ENCODE measurements at regions not wholly inside any gene's neighbourhood (a gene's known extent, or its start where the extent isn't known, plus 50 kb on each side); places are given as distances from the start of the nearest gene placed in this dataset.

DNA sequence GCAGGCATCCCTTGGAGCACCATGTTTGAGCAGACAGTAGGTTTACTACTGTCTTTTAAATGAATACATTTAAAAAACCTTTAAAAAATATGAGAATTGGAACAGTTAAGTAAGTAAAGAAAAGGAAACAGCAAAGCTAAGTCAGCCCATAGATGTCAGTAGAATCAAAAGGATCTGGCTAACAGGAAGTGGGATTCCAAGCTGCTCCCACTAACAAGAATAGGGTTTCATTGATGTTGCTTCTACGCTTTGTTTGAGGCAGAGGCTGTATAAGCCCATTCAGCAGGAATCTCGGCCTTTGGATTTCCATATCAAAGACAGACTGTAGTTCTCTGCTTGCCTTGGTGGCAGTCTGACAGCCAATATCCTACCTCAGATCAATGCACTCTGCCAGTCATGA lies 122.9 kb upstream of the ELAC2 start:
- TF ChIP-seq, protein P1, sequence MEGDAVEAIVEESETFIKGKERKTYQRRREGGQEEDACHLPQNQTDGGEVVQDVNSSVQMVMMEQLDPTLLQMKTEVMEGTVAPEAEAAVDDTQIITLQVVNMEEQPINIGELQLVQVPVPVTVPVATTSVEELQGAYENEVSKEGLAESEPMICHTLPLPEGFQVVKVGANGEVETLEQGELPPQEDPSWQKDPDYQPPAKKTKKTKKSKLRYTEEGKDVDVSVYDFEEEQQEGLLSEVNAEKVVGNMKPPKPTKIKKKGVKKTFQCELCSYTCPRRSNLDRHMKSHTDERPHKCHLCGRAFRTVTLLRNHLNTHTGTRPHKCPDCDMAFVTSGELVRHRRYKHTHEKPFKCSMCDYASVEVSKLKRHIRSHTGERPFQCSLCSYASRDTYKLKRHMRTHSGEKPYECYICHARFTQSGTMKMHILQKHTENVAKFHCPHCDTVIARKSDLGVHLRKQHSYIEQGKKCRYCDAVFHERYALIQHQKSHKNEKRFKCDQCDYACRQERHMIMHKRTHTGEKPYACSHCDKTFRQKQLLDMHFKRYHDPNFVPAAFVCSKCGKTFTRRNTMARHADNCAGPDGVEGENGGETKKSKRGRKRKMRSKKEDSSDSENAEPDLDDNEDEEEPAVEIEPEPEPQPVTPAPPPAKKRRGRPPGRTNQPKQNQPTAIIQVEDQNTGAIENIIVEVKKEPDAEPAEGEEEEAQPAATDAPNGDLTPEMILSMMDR (IDR thresholded peaks at IDR 0.05) = peak in 2 of 12 donors; percentile 3 to 11
- no peak for TF ChIP-seq POLR2A (IDR thresholded peaks at IDR 0.05)

All from heart left ventricle (tissue), 13 donors.